Endothelial cell of umbilical vein (primary cell): ENCODE measurements at regions not wholly inside any gene's neighbourhood (a gene's known extent, or its start where the extent isn't known, plus 50 kb on each side); places are given as distances from the start of the nearest gene placed in this dataset.

Experiments
- BruUV-seq: library from RNA; stranded (reverse); fragments of 400-500 nt; replicated peaks from 2 replicates; lab custom pipeline; 2021; lab: Mats Ljungman, UMichigan
- CTCF ChIA-PET: fragments of 300-600, 350-600 bp; sonication (Branson Sonifier 250); formaldehyde crosslinking; loops from one replicate; lab custom pipeline; 2021; ENCODE audit warnings: antibody characterized with exemption, inconsistent platforms; lab: Charles Lee
- POLR2A ChIA-PET: fragments of 300-600, 350-600 bp; sonication (Branson Sonifier 250); formaldehyde crosslinking; loops from one replicate; lab custom pipeline; 2021; ENCODE audit warnings: antibody characterized with exemption, inconsistent platforms; lab: Charles Lee
- DNase-seq: peaks from one replicate; pipeline ENCODE4 v3.0.0-alpha.2; 2011; ENCODE audit warnings: low read depth, low spot score
- FAIRE-seq: peaks from 2 replicates; lab custom pipeline; 2011; peaks lifted over from hg19 to GRCh38; lab: Jason Lieb, UNC
- H2AFZ ChIP-seq: 2 replicates; pipeline ENCODE4 v1.6.0; 2012; ENCODE audit warnings: low read depth, low read length, control low read depth, inconsistent platforms
- H3K27ac ChIP-seq: 2 replicates; pipeline ENCODE4 v1.5.1; 2011; ENCODE audit warnings: low read depth, mild to moderate bottlenecking, control low read depth, low read length, moderate library complexity; ENCODE audit not compliant: insufficient read depth
- H3K27me3 ChIP-seq, 2 experiments: 2 replicates each; pipeline versions ENCODE4 v1.6.0 to v1.6.1; 2011; ENCODE audit warnings: low read length in 2 of 2, mixed read lengths in 1 of 2; ENCODE audit not compliant: control insufficient read depth in 2 of 2, insufficient read depth in 2 of 2
- H3K36me3 ChIP-seq, 2 experiments: 2 replicates in 1 of 2; 3 replicates in 1 of 2; pipeline ENCODE4 v1.5.1; 2011; ENCODE audit warnings: low read length in 2 of 2, mild to moderate bottlenecking in 1 of 2, moderate library complexity in 1 of 2; ENCODE audit not compliant: control insufficient read depth in 2 of 2, insufficient read depth in 2 of 2; ENCODE audit errors: extremely low read depth in 1 of 2
- H3K4me1 ChIP-seq: 3 replicates; pipeline ENCODE4 v1.5.1; 2011; ENCODE audit warnings: mild to moderate bottlenecking, low read length; ENCODE audit not compliant: control insufficient read depth, insufficient read depth; ENCODE audit errors: extremely low read depth
- H3K4me2 ChIP-seq: 2 replicates; pipeline ENCODE4 v1.6.1; 2011; ENCODE audit warnings: low read length, control low read depth, mixed read lengths; ENCODE audit not compliant: insufficient read depth
- H3K4me3 ChIP-seq, 3 experiments: fragments of 200-600 bp in 1 of 3; sonication (generic), shearing (Covaris generic) in 1 of 3; replicated peaks in 1 of 3; 2 replicates each; pipeline ENCODE4 v1.5.1; 2011 to 2016; ENCODE audit warnings: control low read depth in 3 of 3, low read length in 3 of 3, mild to moderate bottlenecking in 2 of 3, inconsistent platforms in 1 of 3, low read depth in 1 of 3, moderate library complexity in 1 of 3; ENCODE audit not compliant: insufficient read depth in 1 of 3
- H3K79me2 ChIP-seq: 2 replicates; pipeline ENCODE4 v1.6.0; 2012; ENCODE audit warnings: low read length, inconsistent platforms; ENCODE audit not compliant: control insufficient read depth, insufficient read depth
- H3K9ac ChIP-seq: replicated peaks from 2 replicates; pipeline ENCODE3; 2011; ENCODE audit warnings: low read length, control low read depth; ENCODE audit not compliant: insufficient read depth; ENCODE audit errors: extremely low read depth
- H3K9me1 ChIP-seq: replicated peaks from 3 replicates; pipeline ENCODE4 v1.6.0; 2011; ENCODE audit warnings: mild to moderate bottlenecking, low read length; ENCODE audit not compliant: control insufficient read depth, insufficient read depth; ENCODE audit errors: extremely low read depth
- H3K9me3 ChIP-seq: replicated peaks from 2 replicates; pipeline ENCODE4 v1.5.1; 2012; ENCODE audit warnings: low read length, inconsistent platforms; ENCODE audit not compliant: control insufficient read depth, insufficient read depth
- H4K20me1 ChIP-seq: replicated peaks from 2 replicates; pipeline ENCODE3; 2011; ENCODE audit warnings: mild to moderate bottlenecking, low read length; ENCODE audit not compliant: control insufficient read depth, insufficient read depth; ENCODE audit errors: extremely low read depth
- CTCF ChIP-seq, 2 donors: IDR thresholded peaks; 1 replicate in 1 of 2; 2 replicates in 1 of 2; pipeline ENCODE4 v1.5.1; 2011; ENCODE audit warnings: low read length in 2 of 2, mild to moderate bottlenecking in 2 of 2, moderate library complexity in 2 of 2, control low read depth in 1 of 2, inconsistent platforms in 1 of 2, low read depth in 1 of 2; ENCODE audit not compliant: insufficient read depth in 1 of 2; ENCODE audit errors: extremely low read depth in 1 of 2
- EZH2 ChIP-seq: IDR thresholded peaks from 2 replicates; pipeline ENCODE4 v1.6.1; 2012; ENCODE audit warnings: borderline replicate concordance, low read depth, mild to moderate bottlenecking, moderate library complexity, low read length, inconsistent platforms; ENCODE audit not compliant: severe bottlenecking
- FOS ChIP-seq: IDR thresholded peaks from 2 replicates; pipeline ENCODE4 v1.6.1; 2011; ENCODE audit warnings: mild to moderate bottlenecking, low read length, moderate library complexity, borderline replicate concordance; ENCODE audit not compliant: insufficient read depth
- GATA2 ChIP-seq: IDR thresholded peaks from 2 replicates; pipeline ENCODE4 v1.7.0; 2011; ENCODE audit warnings: low read depth, mild to moderate bottlenecking, moderate library complexity, mixed read lengths, low read length; ENCODE audit not compliant: insufficient read length, insufficient read depth
- JUN ChIP-seq: IDR thresholded peaks from 2 replicates; pipeline ENCODE4 v1.6.1; 2011; ENCODE audit warnings: borderline replicate concordance, low read depth; ENCODE audit not compliant: insufficient read length, insufficient read depth
- MAX ChIP-seq: IDR thresholded peaks from 2 replicates; pipeline ENCODE4 v1.6.1; 2011; ENCODE audit not compliant: insufficient read depth, insufficient read length
- MYC ChIP-seq: IDR thresholded peaks from one replicate; pipeline ENCODE4 v1.6.1; 2011; ENCODE audit warnings: mild to moderate bottlenecking, low read depth, low read length
- POLR2A ChIP-seq: IDR thresholded peaks from 2 replicates; pipeline ENCODE4 v1.6.1; 2012; ENCODE audit warnings: low read depth, mild to moderate bottlenecking, control low read depth, low read length
- POLR2AphosphoS5 ChIP-seq: IDR thresholded peaks from 2 replicates; pipeline ENCODE4 v1.6.1; 2012; ENCODE audit warnings: low read depth, mild to moderate bottlenecking, control low read depth, low read length, moderate library complexity; ENCODE audit not compliant: insufficient read depth
- dilution Hi-C: fragments of 300-500 bp; cut with MboI; formaldehyde crosslinking; loops from one replicate; pipeline ENCODE4 v1.15.0; 2019; ENCODE audit warnings: low sequenced_read_pairs; ENCODE audit not compliant: extremely low pct_ligation_motif_present
- intact Hi-C: fragments of 100-400 bp; cut with micrococcal nuclease; formaldehyde crosslinking; loops from one replicate; pipeline ENCODE4 v1.10.0; 2022

GRCh38 chr18:71902482-71902881, 641.7 kb downstream of the CBLN2 start:
- no TSS peak for BruUV-seq
- no peaks in the 10 kb centered on the region for H3K79me2 ChIP-seq
- no peak overlapping the region for H3K4me3 ChIP-seq
- H3K9me1 ChIP-seq: no peaks in the 10 kb centered on the region
- dilution Hi-C loops: no loop called here
- FAIRE-seq: no peak
- POLR2A ChIA-PET: no interaction called here
- no peaks in the 10 kb centered on the region for H4K20me1 ChIP-seq
- no peaks in the 10 kb centered on the region for H3K36me3 ChIP-seq
- no peaks in the 10 kb centered on the region for H3K9me3 ChIP-seq
- H3K4me2 ChIP-seq: no peak overlapping the region
- H3K9ac ChIP-seq: no peak overlapping the region
- no peaks in the 10 kb centered on the region for H3K4me1 ChIP-seq
- DNase-seq: no peak
- H3K27ac ChIP-seq: no peak overlapping the region
- CTCF ChIA-PET: no interaction called here
- H3K27me3 ChIP-seq: no peaks in the 10 kb centered on the region
- TF ChIP-seq EZH2: no peak
- no peak for TF ChIP-seq MYC
- no peak for TF ChIP-seq CTCF (IDR thresholded peaks at IDR 0.05; ENCODE audit: extremely low read depth in 1 of 2, insufficient read depth in 1 of 2, low read depth in 1 of 2, low read length in 2 of 2)
- no peak for TF ChIP-seq MAX
- no peak for TF ChIP-seq JUN
- no peak for TF ChIP-seq POLR2A
- TF ChIP-seq FOS: no peak
- no peak for TF ChIP-seq GATA2
- TF ChIP-seq POLR2AphosphoS5: no peak
- intact Hi-C loops: no loop called here
- H2AFZ ChIP-seq: no peak overlapping the region
